Thymus (tissue), 11 donors: ENCODE measurements at regions not wholly inside any gene's neighbourhood (a gene's known extent, or its start where the extent isn't known, plus 50 kb on each side); places are given as distances from the start of the nearest gene placed in this dataset.

ENCODE experiments used
- DNase-seq, 9 donors: peaks; one replicate each; pipeline ENCODE4 v3.0.0-alpha.2; 2013; ENCODE audit warnings: low spot score in 9 of 9, low read depth in 6 of 9, missing footprints in 1 of 9
- H3K27ac ChIP-seq, 2 donors: one replicate each; pipeline ENCODE4 v1.5.1; 2013; ENCODE audit warnings: control low read depth in 1 of 2, low read depth in 1 of 2, low read length in 1 of 2, mild to moderate bottlenecking in 1 of 2, moderate library complexity in 1 of 2
- H3K27me3 ChIP-seq, 2 donors: one replicate each; pipeline ENCODE4 v1.5.1; 2013; ENCODE audit warnings: low read length in 1 of 2; ENCODE audit not compliant: control insufficient read depth in 2 of 2, insufficient read depth in 1 of 2
- H3K36me3 ChIP-seq, 2 donors: one replicate each; pipeline ENCODE4 v1.5.1; 2013; ENCODE audit warnings: low read length in 1 of 2, mild to moderate bottlenecking in 1 of 2, moderate library complexity in 1 of 2; ENCODE audit not compliant: control insufficient read depth in 2 of 2, insufficient read depth in 2 of 2
- H3K4me1 ChIP-seq, 2 donors: one replicate each; pipeline ENCODE4 v1.5.1; 2013; ENCODE audit warnings: low read length in 2 of 2; ENCODE audit not compliant: control insufficient read depth in 2 of 2, insufficient read depth in 2 of 2
- H3K4me3 ChIP-seq, 2 donors: one replicate each; pipeline ENCODE4 v1.5.1; 2013; ENCODE audit warnings: low read length in 2 of 2, control low read depth in 1 of 2, mild to moderate bottlenecking in 1 of 2
- H3K9me3 ChIP-seq, 2 donors: one replicate each; pipeline ENCODE4 v1.5.1; 2013; ENCODE audit warnings: low read length in 1 of 2, mild to moderate bottlenecking in 1 of 2; ENCODE audit not compliant: control insufficient read depth in 2 of 2, insufficient read depth in 1 of 2
- WGBS: extraction: QIAGEN DNeasy Blood & Tissue Kit; methylation state at CpG from one replicate; pipeline ENCODE4 v1.1.7; 2013; 5-methylcytosine and 5-hydroxymethylcytosine counted together
- donor health status: healthy.

DNA sequence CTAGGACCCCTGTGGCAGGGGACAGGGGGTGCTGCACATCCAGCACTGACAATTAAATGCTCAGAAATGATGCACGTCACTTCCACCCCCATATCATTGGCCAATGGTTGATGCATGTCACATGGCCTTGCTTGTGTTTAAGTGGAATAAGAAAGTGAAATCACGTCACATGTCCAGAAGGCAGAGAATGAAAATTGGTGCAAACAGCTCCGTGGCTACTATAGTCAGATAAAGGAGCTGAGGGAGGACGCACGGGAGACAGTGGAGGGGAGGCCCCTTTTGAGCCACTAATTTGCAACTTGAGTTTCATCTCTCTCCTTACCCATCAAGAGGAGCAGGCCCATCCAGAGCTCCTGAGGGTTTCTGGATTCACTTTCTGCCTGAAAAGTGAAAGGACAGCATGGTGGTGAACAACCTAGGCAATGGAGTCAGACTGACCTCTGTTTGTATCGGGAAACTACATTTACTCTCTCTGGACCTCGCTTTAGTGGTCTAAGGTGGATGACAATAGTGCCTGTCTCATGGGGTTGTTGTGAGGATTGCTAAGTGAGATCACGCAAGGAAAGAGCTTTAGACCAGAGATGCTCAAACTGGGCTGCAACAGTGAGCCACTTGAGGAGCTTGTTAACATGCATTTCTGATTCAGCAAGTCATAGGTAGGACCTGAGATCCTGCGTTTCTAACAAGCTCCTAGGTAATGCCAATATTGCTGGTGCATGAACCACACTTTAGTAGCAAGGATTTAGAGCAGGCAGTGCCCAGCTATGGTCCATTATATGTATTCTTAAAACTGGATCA is 133.9 kb upstream of the ADRA1B start:
- DNase-seq: no peak
- no peak overlapping the region for H3K27ac ChIP-seq
- H3K36me3 ChIP-seq: no peaks in the 10 kb centered on the region
- WGBS: 96% methylated on average over 9 of the region's 9 CpGs
- H3K27me3 ChIP-seq: no peaks in the 10 kb centered on the region
- no peaks in the 10 kb centered on the region for H3K9me3 ChIP-seq
- no peaks in the 10 kb centered on the region for H3K4me1 ChIP-seq
- H3K4me3 ChIP-seq: no peak overlapping the region

DNA sequence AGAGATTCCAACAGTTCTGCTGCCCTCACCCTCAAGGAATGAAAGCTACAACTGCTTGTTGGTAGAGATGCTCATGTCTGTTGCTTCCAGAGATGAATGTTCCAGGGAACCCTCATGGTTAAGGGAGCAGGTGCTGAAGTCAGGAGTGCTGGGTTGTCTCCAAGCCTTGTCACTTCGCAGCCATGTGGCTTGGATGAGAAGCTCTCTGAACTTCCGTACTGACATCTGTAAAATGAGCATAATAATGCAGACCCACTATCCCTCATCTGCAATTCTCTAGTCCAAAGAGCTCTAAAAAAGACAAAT is 133.3 kb upstream of the ADRA1B start:
- no peak for DNase-seq
- H3K36me3 ChIP-seq: no peaks in the 10 kb centered on the region
- no peaks in the 10 kb centered on the region for H3K4me1 ChIP-seq
- no peak overlapping the region for H3K4me3 ChIP-seq
- WGBS: 95% methylated on average over 2 of the region's 2 CpGs
- H3K27me3 ChIP-seq: no peaks in the 10 kb centered on the region
- no peaks in the 10 kb centered on the region for H3K9me3 ChIP-seq
- no peak overlapping the region for H3K27ac ChIP-seq

DNA sequence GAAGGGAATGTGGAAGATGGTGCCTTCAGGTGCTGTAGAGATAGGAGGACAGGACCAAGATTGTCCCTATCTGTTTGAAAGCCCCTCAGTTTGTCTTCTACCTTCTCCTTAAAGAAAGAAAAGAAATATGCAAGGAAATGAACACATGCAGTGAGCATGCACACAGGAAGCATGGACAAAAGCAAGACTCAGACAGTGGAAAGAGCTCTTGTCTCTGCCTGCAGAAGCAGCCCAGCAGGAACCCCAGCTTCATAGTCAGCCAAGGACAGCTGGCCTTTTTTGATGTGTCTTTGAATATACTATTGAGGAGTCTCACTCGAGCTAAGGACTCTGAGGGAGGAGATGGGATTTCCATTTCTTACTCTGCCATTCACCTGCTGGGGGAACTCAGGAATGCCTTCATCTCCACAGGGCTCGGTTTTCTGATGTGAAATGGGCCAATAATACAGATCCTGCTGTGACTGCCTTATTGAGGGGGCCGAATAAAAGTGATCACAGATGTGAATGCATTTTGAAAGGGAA is 132.5 kb upstream of the ADRA1B start:
- Histone ChIP-seq H3K36me3 (no peaks in the 10 kb centered on the region), H3K4me3 (no peak overlapping the region), H3K27me3 (no peaks in the 10 kb centered on the region), H3K4me1 (no peaks in the 10 kb centered on the region), H3K9me3 (no peaks in the 10 kb centered on the region), H3K27ac (no peak overlapping the region)
- DNase-seq: no peak
- 93% methylated on average over 3 of the region's 3 CpGs for WGBS

DNA sequence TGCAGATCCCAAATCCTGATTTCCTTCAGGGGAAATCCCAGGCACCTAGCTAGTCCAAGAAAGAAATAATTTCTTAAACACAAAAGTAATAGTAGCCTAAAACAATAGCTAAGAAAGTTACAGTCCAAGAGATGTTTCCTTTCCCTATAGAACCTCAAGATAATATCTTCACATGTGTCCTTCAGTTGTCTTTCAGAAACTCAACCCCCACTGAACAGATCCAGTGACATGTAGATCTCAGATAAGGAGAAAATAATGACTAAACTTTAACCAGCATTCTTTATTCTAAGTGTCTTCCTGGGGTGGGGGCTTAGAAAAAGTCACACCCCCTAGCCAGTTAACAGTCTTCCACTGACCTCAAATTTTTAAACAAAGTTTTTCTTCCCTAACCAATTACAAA is 131.3 kb upstream of the ADRA1B start:
- no peaks in the 10 kb centered on the region for H3K4me1 ChIP-seq
- no peak for DNase-seq
- no peaks in the 10 kb centered on the region for H3K9me3 ChIP-seq
- no peak overlapping the region for H3K27ac ChIP-seq
- H3K36me3 ChIP-seq: no peaks in the 10 kb centered on the region
- no peaks in the 10 kb centered on the region for H3K27me3 ChIP-seq
- H3K4me3 ChIP-seq: no peak overlapping the region

DNA sequence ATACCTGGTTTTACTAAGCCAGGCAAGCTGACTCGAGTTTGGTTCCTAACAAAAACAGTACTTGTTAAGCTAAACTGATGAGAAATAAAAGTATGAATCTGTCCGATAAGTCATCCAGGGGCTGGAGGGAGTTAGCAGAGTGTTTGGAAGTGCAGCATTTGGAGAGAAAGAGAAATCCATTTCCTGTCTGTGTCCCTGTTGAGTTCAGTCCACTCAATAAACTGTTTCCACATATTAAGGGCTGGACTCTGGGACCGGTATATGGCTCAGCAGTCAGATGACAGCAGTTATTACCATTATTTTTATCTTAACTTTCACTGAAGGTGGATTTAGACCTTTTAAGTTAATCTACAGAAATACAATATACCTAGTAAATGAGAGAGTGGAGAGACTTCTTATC is 130.6 kb upstream of the ADRA1B start:
- H3K27ac ChIP-seq: no peak overlapping the region
- no peaks in the 10 kb centered on the region for H3K9me3 ChIP-seq
- no peak overlapping the region for H3K4me3 ChIP-seq
- H3K36me3 ChIP-seq: no peaks in the 10 kb centered on the region
- no peaks in the 10 kb centered on the region for H3K27me3 ChIP-seq
- no peak for DNase-seq
- no peaks in the 10 kb centered on the region for H3K4me1 ChIP-seq
- 95% methylated on average over 3 of the region's 3 CpGs for WGBS

DNA sequence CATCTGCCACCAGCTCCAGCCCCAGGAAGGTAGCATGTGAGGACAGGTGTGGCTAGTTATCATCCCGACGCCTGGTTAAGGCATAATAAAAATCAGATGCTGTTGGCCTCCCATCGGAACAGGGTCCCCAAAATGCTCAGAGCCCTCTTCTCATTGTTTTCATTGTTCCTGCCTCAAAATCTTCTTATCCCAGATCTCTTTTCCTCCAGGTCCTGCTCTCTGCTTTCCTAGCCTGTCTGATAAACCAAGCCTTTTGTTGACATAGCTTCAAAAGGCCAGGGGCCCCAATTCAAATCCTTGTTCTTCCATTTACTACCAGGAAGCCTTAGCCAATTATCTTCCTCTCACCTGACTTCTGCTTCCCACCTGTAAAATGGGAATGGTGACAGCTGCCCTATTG is 130.1 kb upstream of the ADRA1B start:
- Histone ChIP-seq H3K4me3 (no peak overlapping the region), H3K36me3 (no peaks in the 10 kb centered on the region), H3K27me3 (no peaks in the 10 kb centered on the region), H3K4me1 (no peaks in the 10 kb centered on the region), H3K27ac (no peak overlapping the region), H3K9me3 (no peaks in the 10 kb centered on the region)
- WGBS: 95% methylated on average over 3 of the region's 3 CpGs
- no peak for DNase-seq

DNA sequence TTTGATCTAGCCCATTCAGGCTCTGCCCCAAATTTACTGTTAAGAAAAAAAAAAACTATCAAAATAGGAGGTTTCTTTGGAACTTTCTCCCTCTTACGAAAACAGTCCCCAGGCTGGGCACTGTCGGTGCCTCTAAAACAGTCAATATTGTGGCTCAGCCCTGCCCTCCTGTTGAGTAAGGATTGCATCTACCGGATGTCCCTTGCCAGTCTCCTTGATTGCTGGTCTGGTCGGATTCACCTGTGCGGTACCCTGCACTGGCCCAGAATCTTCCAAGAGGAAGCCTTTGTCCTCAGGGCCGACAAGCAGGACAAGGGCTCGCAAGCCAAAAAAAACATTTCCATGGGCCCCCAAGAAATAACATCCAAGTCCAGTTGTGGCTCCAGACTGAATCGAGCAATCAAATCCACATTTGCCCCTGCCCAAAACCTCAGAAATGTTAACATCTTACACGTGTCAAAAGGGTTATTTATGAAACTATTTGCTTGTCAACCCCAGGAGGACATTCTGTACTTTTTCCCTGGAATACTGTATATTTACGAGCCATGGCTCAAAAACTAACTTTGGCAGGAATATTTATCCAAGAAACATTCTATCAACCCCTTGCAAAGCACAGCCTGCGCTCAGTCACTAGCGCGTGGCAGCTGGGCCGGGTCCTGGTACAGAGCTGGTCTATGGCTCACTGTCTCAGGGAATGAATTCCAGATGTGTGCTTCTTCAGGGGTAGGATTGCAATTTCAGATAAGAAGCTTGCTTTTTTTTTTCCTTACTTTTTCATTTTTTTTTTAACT is 129.2 kb upstream of the ADRA1B start:
- 96% methylated on average over 14 of the region's 14 CpGs for WGBS
- H3K27ac ChIP-seq: no peak overlapping the region
- no peak overlapping the region for H3K4me3 ChIP-seq
- H3K4me1 ChIP-seq: no peaks in the 10 kb centered on the region
- no peaks in the 10 kb centered on the region for H3K36me3 ChIP-seq
- no peak for DNase-seq
- H3K9me3 ChIP-seq: no peaks in the 10 kb centered on the region
- no peaks in the 10 kb centered on the region for H3K27me3 ChIP-seq

DNA sequence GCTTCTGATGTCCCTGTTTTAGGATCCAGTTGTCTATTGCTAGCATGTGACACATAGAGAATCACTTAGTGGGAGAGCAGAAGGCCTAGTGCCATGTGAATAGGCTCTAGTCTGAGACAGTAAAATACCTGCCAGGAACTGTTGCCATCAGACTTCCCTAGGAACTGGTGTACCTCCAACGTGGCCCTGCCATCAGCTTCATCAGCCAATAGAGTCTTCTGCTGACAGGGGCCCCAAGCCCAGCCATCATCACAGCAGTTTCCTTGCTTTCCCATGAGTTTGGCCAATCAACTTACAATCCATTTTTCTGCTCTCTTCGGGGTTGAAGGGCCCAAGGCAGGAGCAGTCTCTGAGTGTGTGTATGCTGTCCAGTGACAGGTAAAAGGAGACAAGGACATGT is 128.4 kb upstream of the ADRA1B start:
- no peak overlapping the region for H3K27ac ChIP-seq
- no peaks in the 10 kb centered on the region for H3K4me1 ChIP-seq
- H3K36me3 ChIP-seq: no peaks in the 10 kb centered on the region
- DNase-seq: no peak
- 91% methylated on average over 2 of the region's 2 CpGs for whole genome bisulfite sequencing
- no peak overlapping the region for H3K4me3 ChIP-seq
- H3K27me3 ChIP-seq: no peaks in the 10 kb centered on the region
- H3K9me3 ChIP-seq: no peaks in the 10 kb centered on the region

DNA sequence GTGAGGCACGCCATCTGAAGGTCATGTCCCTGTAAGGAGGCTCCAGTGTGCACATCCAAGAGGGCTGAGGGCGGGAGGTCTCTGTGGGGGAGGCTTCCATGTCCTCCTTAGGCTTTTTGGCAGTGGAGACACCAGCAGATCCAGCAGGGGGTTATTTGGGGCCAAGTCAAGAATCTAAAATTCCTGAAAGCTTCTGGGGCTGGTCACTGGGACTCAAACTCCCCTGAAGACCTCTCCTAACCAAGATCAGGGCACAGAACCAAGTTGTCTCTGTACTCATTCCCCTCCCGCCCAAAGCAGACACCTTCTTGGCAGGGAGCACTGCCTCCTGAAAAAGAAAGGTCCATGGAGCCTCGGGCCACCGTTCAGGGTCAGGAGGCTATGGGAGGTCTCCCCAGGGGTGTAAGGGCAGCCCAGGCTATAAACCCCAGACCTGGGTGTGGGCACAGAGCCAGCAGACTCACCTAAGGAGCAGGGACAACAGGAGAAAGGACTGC is 127.4 kb upstream of the ADRA1B start:
- 94% methylated on average over 5 of the region's 5 CpGs for WGBS
- no peak overlapping the region for H3K4me3 ChIP-seq
- H3K27ac ChIP-seq: no peak overlapping the region
- no peak for DNase-seq
- H3K27me3 ChIP-seq: no peaks in the 10 kb centered on the region
- no peaks in the 10 kb centered on the region for H3K9me3 ChIP-seq
- H3K4me1 ChIP-seq: no peaks in the 10 kb centered on the region
- no peaks in the 10 kb centered on the region for H3K36me3 ChIP-seq
